ENCODE measurements at regions not wholly inside any gene's neighbourhood (a gene's known extent, or its start where the extent isn't known, plus 50 kb on each side); places are given as distances from the start of the nearest gene placed in this dataset.

DNA sequence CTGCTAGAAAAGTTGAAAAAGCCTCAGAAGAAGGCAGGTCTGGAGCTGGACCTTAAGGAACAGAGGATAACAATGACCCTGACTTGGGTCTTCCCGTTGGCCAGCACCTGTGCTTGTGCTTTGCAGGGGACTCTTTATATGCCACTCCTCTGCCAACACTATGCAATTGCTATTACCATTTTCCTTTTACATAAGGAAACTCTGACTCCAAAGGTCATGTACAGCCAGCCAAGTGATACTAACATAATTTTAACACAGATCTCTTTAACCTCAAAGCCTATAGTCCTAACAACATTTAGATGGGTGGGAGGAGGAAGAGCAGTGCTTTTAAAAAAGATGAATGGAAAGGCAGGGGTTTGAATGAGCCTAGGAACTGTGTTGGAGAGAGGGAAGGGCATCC is 106.6 kb upstream of the RAB4A start (continued):
- TF ChIP-seq BORCS8-MEF2B (CRISPR knock-in tag; IDR thresholded peaks at IDR 0.05) (no peak), BRD4 (CRISPR knock-in tag; IDR thresholded peaks at IDR 0.05) (no peak), FOXA3 (CRISPR knock-in tag; IDR thresholded peaks at IDR 0.05) (no peak), SALL1 (CRISPR knock-in tag; IDR thresholded peaks at IDR 0.05) (no peak), ZNF83 (CRISPR knock-in tag; IDR thresholded peaks at IDR 0.05; ENCODE audit: borderline replicate concordance) (no peak), KAT2B (IDR thresholded peaks at IDR 0.05; ENCODE audit: borderline replicate concordance, low read depth, low read length) (no peak), ZNF30 (CRISPR knock-in tag; IDR thresholded peaks at IDR 0.05) (no peak), KDM4B (CRISPR knock-in tag; IDR thresholded peaks at IDR 0.05) (no peak), TCF7 (IDR thresholded peaks at IDR 0.05; ENCODE audit: low read depth) (no peak)

- WGBS (ENCODE audit: low lambda C conversion rate), result 66% methylated on average over 12 of the region's 12 CpGs
- FAIRE-seq, result peak; percentile 72
- peak overlapping the region; percentile 25 for H3K4me2 ChIP-seq (ENCODE audit: low read depth, low read length)
- no peaks in the 10 kb centered on the region for H3K9me3 ChIP-seq (ENCODE audit: low read length)
- no peak overlapping the region for H3K4me3 ChIP-seq (replicated peaks in 1 of 3; ENCODE audit: insufficient read depth in 1 of 3, low read depth in 2 of 3, low read length in 3 of 3)
- CTCF ChIA-PET (ENCODE audit: low intra/inter-chr PET ratio, low total read pairs), result no interaction called here
- peak; percentile 60 for DNase-seq (ENCODE audit: low spot score)
- peaks cover 59% of the 10 kb centered on the region for H3K4me1 ChIP-seq (ENCODE audit: insufficient read depth, low read length)
- POLR2A ChIA-PET, result no interaction called here
- H3K9ac ChIP-seq (ENCODE audit: insufficient read depth, low read depth, low read length), result no peak overlapping the region
- H3K27ac ChIP-seq (ENCODE audit: extremely low read length, insufficient read depth, low read length), result no peak overlapping the region
- no peaks in the 10 kb centered on the region for H4K20me1 ChIP-seq (ENCODE audit: insufficient read depth, low read length)
- no peaks in the 10 kb centered on the region; a peak in 1 of 5 replicates for H3K27me3 ChIP-seq (ENCODE audit: control insufficient read depth in 1 of 2, insufficient read depth in 2 of 2, low read length in 2 of 2)
- ATAC-seq, result peak; percentile 40; the same call in 1 of the 3 replicates
- intact Hi-C loops (cut with micrococcal nuclease; ENCODE audit: unreplicated experiment), result loop anchor here (1.0 kb wide), 1 partner anchor 56 kb away; no protein-coding TSS in a partner anchor
- no peaks in the 10 kb centered on the region for H3K36me3 ChIP-seq (replicated peaks in 1 of 2; ENCODE audit: control insufficient read depth in 1 of 2, insufficient read depth in 2 of 2, low read length in 2 of 2)
- no TSS peak for BruUV-seq (replicated peaks)
- peak overlapping the region; percentile 58 for H2AFZ ChIP-seq (ENCODE audit: low read length)
- H3K79me2 ChIP-seq (ENCODE audit: insufficient read depth, low read length), result no peaks in the 10 kb centered on the region
- in situ Hi-C loops (cut with HindIII; ENCODE audit: extremely low pct_ligation_motif_present, low pct_unique_long_range_greater_than_20kb), result no loop called here
- TF ChIP-seq ZNF644 (CRISPR knock-in tag; IDR thresholded peaks at IDR 0.05; ENCODE audit: low read depth) (peak; percentile 32; the same call in 1 of the 2 replicates), GZF1 (CRISPR knock-in tag; IDR thresholded peaks at IDR 0.05) (no peak), ZNF557 (CRISPR knock-in tag; IDR thresholded peaks at IDR 0.05) (no peak), ZNF362 (CRISPR knock-in tag; IDR thresholded peaks at IDR 0.05; ENCODE audit: borderline replicate concordance) (no peak), CHD2 (IDR thresholded peaks at IDR 0.05; ENCODE audit: low read depth, low read length) (no peak), IKZF4 (CRISPR knock-in tag; IDR thresholded peaks at IDR 0.05; ENCODE audit: borderline replicate concordance, low read depth, not compliant biosample characterization) (no peak), GATAD2A (CRISPR knock-in tag; IDR thresholded peaks at IDR 0.05) (peak; percentile 49), GATAD1 (CRISPR knock-in tag; IDR thresholded peaks at IDR 0.05) (0 out of 2 replicates have a peak, but pooled peaks have one; percentile 20), SOX13 (IDR thresholded peaks at IDR 0.05) (no peak), SOX13 (CRISPR knock-in tag; conservative IDR thresholded peaks at IDR 0.05 in 1 of 2, IDR thresholded peaks at IDR 0.05 in 1 of 2) (peak in 1 of 2 experiments; percentile 37; a peak in 1 of 4 replicates)
- TF ChIP-seq, protein P1, sequence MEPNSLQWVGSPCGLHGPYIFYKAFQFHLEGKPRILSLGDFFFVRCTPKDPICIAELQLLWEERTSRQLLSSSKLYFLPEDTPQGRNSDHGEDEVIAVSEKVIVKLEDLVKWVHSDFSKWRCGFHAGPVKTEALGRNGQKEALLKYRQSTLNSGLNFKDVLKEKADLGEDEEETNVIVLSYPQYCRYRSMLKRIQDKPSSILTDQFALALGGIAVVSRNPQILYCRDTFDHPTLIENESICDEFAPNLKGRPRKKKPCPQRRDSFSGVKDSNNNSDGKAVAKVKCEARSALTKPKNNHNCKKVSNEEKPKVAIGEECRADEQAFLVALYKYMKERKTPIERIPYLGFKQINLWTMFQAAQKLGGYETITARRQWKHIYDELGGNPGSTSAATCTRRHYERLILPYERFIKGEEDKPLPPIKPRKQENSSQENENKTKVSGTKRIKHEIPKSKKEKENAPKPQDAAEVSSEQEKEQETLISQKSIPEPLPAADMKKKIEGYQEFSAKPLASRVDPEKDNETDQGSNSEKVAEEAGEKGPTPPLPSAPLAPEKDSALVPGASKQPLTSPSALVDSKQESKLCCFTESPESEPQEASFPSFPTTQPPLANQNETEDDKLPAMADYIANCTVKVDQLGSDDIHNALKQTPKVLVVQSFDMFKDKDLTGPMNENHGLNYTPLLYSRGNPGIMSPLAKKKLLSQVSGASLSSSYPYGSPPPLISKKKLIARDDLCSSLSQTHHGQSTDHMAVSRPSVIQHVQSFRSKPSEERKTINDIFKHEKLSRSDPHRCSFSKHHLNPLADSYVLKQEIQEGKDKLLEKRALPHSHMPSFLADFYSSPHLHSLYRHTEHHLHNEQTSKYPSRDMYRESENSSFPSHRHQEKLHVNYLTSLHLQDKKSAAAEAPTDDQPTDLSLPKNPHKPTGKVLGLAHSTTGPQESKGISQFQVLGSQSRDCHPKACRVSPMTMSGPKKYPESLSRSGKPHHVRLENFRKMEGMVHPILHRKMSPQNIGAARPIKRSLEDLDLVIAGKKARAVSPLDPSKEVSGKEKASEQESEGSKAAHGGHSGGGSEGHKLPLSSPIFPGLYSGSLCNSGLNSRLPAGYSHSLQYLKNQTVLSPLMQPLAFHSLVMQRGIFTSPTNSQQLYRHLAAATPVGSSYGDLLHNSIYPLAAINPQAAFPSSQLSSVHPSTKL (CRISPR knock-in tag; IDR thresholded peaks at IDR 0.05), result peak; percentile 49
Measured at GRCh38 chr1:229164836-229165735, 105.8 kb upstream of the RAB4A start.

Measured in HepG2 (cell line).